Endothelial cell of umbilical vein (primary cell): ENCODE measurements at regions not wholly inside any gene's neighbourhood (a gene's known extent, or its start where the extent isn't known, plus 50 kb on each side); places are given as distances from the start of the nearest gene placed in this dataset.

ENCODE experiments used
- BruUV-seq: library from RNA; stranded (reverse); fragments of 400-500 nt; replicated peaks from 2 replicates; lab custom pipeline; 2021; lab: Mats Ljungman, UMichigan
- CTCF ChIA-PET: fragments of 300-600, 350-600 bp; sonication (Branson Sonifier 250); formaldehyde crosslinking; loops from one replicate; lab custom pipeline; 2021; ENCODE audit warnings: antibody characterized with exemption, inconsistent platforms; lab: Charles Lee
- POLR2A ChIA-PET: fragments of 300-600, 350-600 bp; sonication (Branson Sonifier 250); formaldehyde crosslinking; loops from one replicate; lab custom pipeline; 2021; ENCODE audit warnings: antibody characterized with exemption, inconsistent platforms; lab: Charles Lee
- DNase-seq: peaks from one replicate; pipeline ENCODE4 v3.0.0-alpha.2; 2011; ENCODE audit warnings: low read depth, low spot score
- FAIRE-seq: peaks from 2 replicates; lab custom pipeline; 2011; peaks lifted over from hg19 to GRCh38; lab: Jason Lieb, UNC
- H2AFZ ChIP-seq: 2 replicates; pipeline ENCODE4 v1.6.0; 2012; ENCODE audit warnings: low read depth, low read length, control low read depth, inconsistent platforms
- H3K27ac ChIP-seq: 2 replicates; pipeline ENCODE4 v1.5.1; 2011; ENCODE audit warnings: low read depth, mild to moderate bottlenecking, control low read depth, low read length, moderate library complexity; ENCODE audit not compliant: insufficient read depth
- H3K27me3 ChIP-seq, 2 experiments: 2 replicates each; pipeline versions ENCODE4 v1.6.0 to v1.6.1; 2011; ENCODE audit warnings: low read length in 2 of 2, mixed read lengths in 1 of 2; ENCODE audit not compliant: control insufficient read depth in 2 of 2, insufficient read depth in 2 of 2
- H3K36me3 ChIP-seq, 2 experiments: 2 replicates in 1 of 2; 3 replicates in 1 of 2; pipeline ENCODE4 v1.5.1; 2011; ENCODE audit warnings: low read length in 2 of 2, mild to moderate bottlenecking in 1 of 2, moderate library complexity in 1 of 2; ENCODE audit not compliant: control insufficient read depth in 2 of 2, insufficient read depth in 2 of 2; ENCODE audit errors: extremely low read depth in 1 of 2
- H3K4me1 ChIP-seq: 3 replicates; pipeline ENCODE4 v1.5.1; 2011; ENCODE audit warnings: mild to moderate bottlenecking, low read length; ENCODE audit not compliant: control insufficient read depth, insufficient read depth; ENCODE audit errors: extremely low read depth
- H3K4me2 ChIP-seq: 2 replicates; pipeline ENCODE4 v1.6.1; 2011; ENCODE audit warnings: low read length, control low read depth, mixed read lengths; ENCODE audit not compliant: insufficient read depth
- H3K4me3 ChIP-seq, 3 experiments: fragments of 200-600 bp in 1 of 3; sonication (generic), shearing (Covaris generic) in 1 of 3; replicated peaks in 1 of 3; 2 replicates each; pipeline ENCODE4 v1.5.1; 2011 to 2016; ENCODE audit warnings: control low read depth in 3 of 3, low read length in 3 of 3, mild to moderate bottlenecking in 2 of 3, inconsistent platforms in 1 of 3, low read depth in 1 of 3, moderate library complexity in 1 of 3; ENCODE audit not compliant: insufficient read depth in 1 of 3
- H3K79me2 ChIP-seq: 2 replicates; pipeline ENCODE4 v1.6.0; 2012; ENCODE audit warnings: low read length, inconsistent platforms; ENCODE audit not compliant: control insufficient read depth, insufficient read depth
- H3K9ac ChIP-seq: replicated peaks from 2 replicates; pipeline ENCODE3; 2011; ENCODE audit warnings: low read length, control low read depth; ENCODE audit not compliant: insufficient read depth; ENCODE audit errors: extremely low read depth
- H3K9me1 ChIP-seq: replicated peaks from 3 replicates; pipeline ENCODE4 v1.6.0; 2011; ENCODE audit warnings: mild to moderate bottlenecking, low read length; ENCODE audit not compliant: control insufficient read depth, insufficient read depth; ENCODE audit errors: extremely low read depth
- H3K9me3 ChIP-seq: replicated peaks from 2 replicates; pipeline ENCODE4 v1.5.1; 2012; ENCODE audit warnings: low read length, inconsistent platforms; ENCODE audit not compliant: control insufficient read depth, insufficient read depth
- H4K20me1 ChIP-seq: replicated peaks from 2 replicates; pipeline ENCODE3; 2011; ENCODE audit warnings: mild to moderate bottlenecking, low read length; ENCODE audit not compliant: control insufficient read depth, insufficient read depth; ENCODE audit errors: extremely low read depth
- EZH2 ChIP-seq: IDR thresholded peaks from 2 replicates; pipeline ENCODE4 v1.6.1; 2012; ENCODE audit warnings: borderline replicate concordance, low read depth, mild to moderate bottlenecking, moderate library complexity, low read length, inconsistent platforms; ENCODE audit not compliant: severe bottlenecking
- FOS ChIP-seq: IDR thresholded peaks from 2 replicates; pipeline ENCODE4 v1.6.1; 2011; ENCODE audit warnings: mild to moderate bottlenecking, low read length, moderate library complexity, borderline replicate concordance; ENCODE audit not compliant: insufficient read depth
- GATA2 ChIP-seq: IDR thresholded peaks from 2 replicates; pipeline ENCODE4 v1.7.0; 2011; ENCODE audit warnings: low read depth, mild to moderate bottlenecking, moderate library complexity, mixed read lengths, low read length; ENCODE audit not compliant: insufficient read length, insufficient read depth
- JUN ChIP-seq: IDR thresholded peaks from 2 replicates; pipeline ENCODE4 v1.6.1; 2011; ENCODE audit warnings: borderline replicate concordance, low read depth; ENCODE audit not compliant: insufficient read length, insufficient read depth
- MAX ChIP-seq: IDR thresholded peaks from 2 replicates; pipeline ENCODE4 v1.6.1; 2011; ENCODE audit not compliant: insufficient read depth, insufficient read length
- MYC ChIP-seq: IDR thresholded peaks from one replicate; pipeline ENCODE4 v1.6.1; 2011; ENCODE audit warnings: mild to moderate bottlenecking, low read depth, low read length
- POLR2A ChIP-seq: IDR thresholded peaks from 2 replicates; pipeline ENCODE4 v1.6.1; 2012; ENCODE audit warnings: low read depth, mild to moderate bottlenecking, control low read depth, low read length
- POLR2AphosphoS5 ChIP-seq: IDR thresholded peaks from 2 replicates; pipeline ENCODE4 v1.6.1; 2012; ENCODE audit warnings: low read depth, mild to moderate bottlenecking, control low read depth, low read length, moderate library complexity; ENCODE audit not compliant: insufficient read depth
- dilution Hi-C: fragments of 300-500 bp; cut with MboI; formaldehyde crosslinking; loops from one replicate; pipeline ENCODE4 v1.15.0; 2019; ENCODE audit warnings: low sequenced_read_pairs; ENCODE audit not compliant: extremely low pct_ligation_motif_present
- intact Hi-C: fragments of 100-400 bp; cut with micrococcal nuclease; formaldehyde crosslinking; loops from one replicate; pipeline ENCODE4 v1.10.0; 2022
- TF ChIP-seq, protein P1 (sequence below), 2 donors: IDR thresholded peaks; 1 replicate in 1 of 2; 2 replicates in 1 of 2; pipeline ENCODE4 v1.5.1; 2011; ENCODE audit warnings: low read length in 2 of 2, mild to moderate bottlenecking in 2 of 2, moderate library complexity in 2 of 2, control low read depth in 1 of 2, inconsistent platforms in 1 of 2, low read depth in 1 of 2; ENCODE audit not compliant: insufficient read depth in 1 of 2; ENCODE audit errors: extremely low read depth in 1 of 2

DNA sequence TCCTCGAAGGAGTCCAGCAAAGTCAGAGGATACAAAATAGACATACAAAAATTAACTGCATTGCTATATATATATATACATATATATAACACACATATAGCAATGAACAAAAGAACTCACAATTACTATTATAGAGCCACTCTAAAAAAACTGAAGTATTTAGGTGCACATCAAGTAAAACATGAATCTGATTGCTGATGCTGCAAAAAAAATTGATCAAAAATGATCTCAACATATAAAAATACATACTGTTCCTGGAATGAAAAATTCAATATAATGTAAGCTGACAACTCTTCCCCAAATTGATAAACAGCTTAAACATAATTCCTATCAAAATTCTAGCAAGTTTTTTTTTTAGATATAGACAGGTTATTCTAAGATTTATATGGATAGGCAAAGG lies 126.8 kb downstream of the ALOX5 start:
- H3K4me3 ChIP-seq: no peak overlapping the region
- no peaks in the 10 kb centered on the region for H3K27me3 ChIP-seq
- CTCF ChIA-PET: no interaction called here
- H3K27ac ChIP-seq: no peak overlapping the region
- no peaks in the 10 kb centered on the region for H3K79me2 ChIP-seq
- H4K20me1 ChIP-seq: no peaks in the 10 kb centered on the region
- no peaks in the 10 kb centered on the region for H3K9me1 ChIP-seq
- no peak overlapping the region for H2AFZ ChIP-seq
- POLR2A ChIA-PET: no interaction called here
- intact Hi-C loops (no loop called here), dilution Hi-C loops (no loop called here)
- H3K9me3 ChIP-seq: no peaks in the 10 kb centered on the region
- FAIRE-seq (no peak), DNase-seq (no peak)
- TF ChIP-seq MAX (no peak), POLR2AphosphoS5 (no peak), POLR2A (no peak), JUN (no peak), EZH2 (no peak), GATA2 (no peak), FOS (no peak), MYC (no peak)
- TF ChIP-seq, protein P1, sequence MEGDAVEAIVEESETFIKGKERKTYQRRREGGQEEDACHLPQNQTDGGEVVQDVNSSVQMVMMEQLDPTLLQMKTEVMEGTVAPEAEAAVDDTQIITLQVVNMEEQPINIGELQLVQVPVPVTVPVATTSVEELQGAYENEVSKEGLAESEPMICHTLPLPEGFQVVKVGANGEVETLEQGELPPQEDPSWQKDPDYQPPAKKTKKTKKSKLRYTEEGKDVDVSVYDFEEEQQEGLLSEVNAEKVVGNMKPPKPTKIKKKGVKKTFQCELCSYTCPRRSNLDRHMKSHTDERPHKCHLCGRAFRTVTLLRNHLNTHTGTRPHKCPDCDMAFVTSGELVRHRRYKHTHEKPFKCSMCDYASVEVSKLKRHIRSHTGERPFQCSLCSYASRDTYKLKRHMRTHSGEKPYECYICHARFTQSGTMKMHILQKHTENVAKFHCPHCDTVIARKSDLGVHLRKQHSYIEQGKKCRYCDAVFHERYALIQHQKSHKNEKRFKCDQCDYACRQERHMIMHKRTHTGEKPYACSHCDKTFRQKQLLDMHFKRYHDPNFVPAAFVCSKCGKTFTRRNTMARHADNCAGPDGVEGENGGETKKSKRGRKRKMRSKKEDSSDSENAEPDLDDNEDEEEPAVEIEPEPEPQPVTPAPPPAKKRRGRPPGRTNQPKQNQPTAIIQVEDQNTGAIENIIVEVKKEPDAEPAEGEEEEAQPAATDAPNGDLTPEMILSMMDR (IDR thresholded peaks at IDR 0.05; ENCODE audit: extremely low read depth in 1 of 2, insufficient read depth in 1 of 2, low read depth in 1 of 2, low read length in 2 of 2): no peak
- no peaks in the 10 kb centered on the region for H3K4me1 ChIP-seq
- H3K9ac ChIP-seq: no peak overlapping the region
- no TSS peak for BruUV-seq
- H3K36me3 ChIP-seq: no peaks in the 10 kb centered on the region
- H3K4me2 ChIP-seq: no peak overlapping the region
